SK-N-MC (cell line): ENCODE measurements at regions not wholly inside any gene's neighbourhood (a gene's known extent, or its start where the extent isn't known, plus 50 kb on each side); places are given as distances from the start of the nearest gene placed in this dataset.

Experiments
- EZH2 ChIP-seq: fragments of 200-600 bp; sonication (generic); IDR thresholded peaks from one replicate; pipeline ENCODE4 v1.6.1; 2017; ENCODE audit warnings: antibody characterized with exemption
- POLR2AphosphoS5 ChIP-seq: IDR thresholded peaks from 2 replicates; pipeline ENCODE4 v1.6.1; 2012; ENCODE audit warnings: mild to moderate bottlenecking, low read depth, low read length, borderline replicate concordance

GRCh38 chr19:29292153-29292552, 79.2 kb upstream of the UQCRFS1 start:
- TF ChIP-seq POLR2AphosphoS5 (no peak), EZH2 (no peak)
